Hepatocyte (in vitro differentiated cells): ENCODE measurements at regions not wholly inside any gene's neighbourhood (a gene's known extent, or its start where the extent isn't known, plus 50 kb on each side); places are given as distances from the start of the nearest gene placed in this dataset.

Source experiments
- EZH2phosphoT487 ChIP-seq: fragments of 200-600 bp; sonication (generic); IDR thresholded peaks from one replicate; pipeline ENCODE4 v1.6.1; 2018; ENCODE audit warnings: antibody characterized with exemption, mild to moderate bottlenecking, low read depth, moderate library complexity; ENCODE audit not compliant: unreplicated experiment, severe bottlenecking
- TF ChIP-seq, protein P1 (sequence below): fragments of 200-600 bp; sonication (generic); IDR thresholded peaks from 2 replicates; pipeline ENCODE4 v1.5.1; 2016; ENCODE audit warnings: antibody characterized with exemption, mild to moderate bottlenecking; ENCODE audit not compliant: poor library complexity

DNA sequence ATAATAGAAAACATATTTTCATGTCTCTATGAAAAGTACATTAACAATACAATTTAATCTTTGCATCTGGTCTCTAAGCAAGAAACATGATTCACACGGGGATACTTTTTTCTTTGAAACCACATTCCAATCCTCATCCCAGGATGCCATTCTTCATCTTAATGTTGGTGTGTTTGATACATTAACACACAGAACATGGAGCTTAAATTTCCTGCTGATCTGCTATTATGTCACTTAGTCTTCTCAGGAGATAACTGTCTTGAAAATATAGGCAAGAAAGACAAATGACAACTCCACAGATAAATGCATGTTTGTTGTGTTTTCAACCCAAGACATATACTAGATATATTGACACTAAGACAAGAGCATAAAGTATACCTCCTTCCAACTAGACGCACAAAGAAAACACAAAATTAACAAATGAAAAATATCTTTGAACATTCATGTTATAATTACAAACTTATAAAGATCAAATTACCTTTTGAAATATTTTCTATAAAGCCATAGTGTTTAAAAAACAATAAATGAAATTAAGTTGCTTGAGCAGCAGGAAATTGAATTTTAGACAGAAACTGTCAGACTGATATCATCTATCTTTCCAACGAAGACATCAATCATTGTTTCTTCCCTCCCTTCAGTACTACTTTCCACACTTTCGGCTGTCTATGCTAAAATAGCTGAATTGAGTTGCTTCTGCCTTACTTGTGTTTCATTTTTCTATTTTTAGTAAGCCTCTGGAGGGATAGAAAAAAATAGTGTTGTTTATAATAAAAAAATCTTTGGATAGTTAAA is 1676.7 kb upstream of the CDH9 start:
- TF ChIP-seq, protein P1, sequence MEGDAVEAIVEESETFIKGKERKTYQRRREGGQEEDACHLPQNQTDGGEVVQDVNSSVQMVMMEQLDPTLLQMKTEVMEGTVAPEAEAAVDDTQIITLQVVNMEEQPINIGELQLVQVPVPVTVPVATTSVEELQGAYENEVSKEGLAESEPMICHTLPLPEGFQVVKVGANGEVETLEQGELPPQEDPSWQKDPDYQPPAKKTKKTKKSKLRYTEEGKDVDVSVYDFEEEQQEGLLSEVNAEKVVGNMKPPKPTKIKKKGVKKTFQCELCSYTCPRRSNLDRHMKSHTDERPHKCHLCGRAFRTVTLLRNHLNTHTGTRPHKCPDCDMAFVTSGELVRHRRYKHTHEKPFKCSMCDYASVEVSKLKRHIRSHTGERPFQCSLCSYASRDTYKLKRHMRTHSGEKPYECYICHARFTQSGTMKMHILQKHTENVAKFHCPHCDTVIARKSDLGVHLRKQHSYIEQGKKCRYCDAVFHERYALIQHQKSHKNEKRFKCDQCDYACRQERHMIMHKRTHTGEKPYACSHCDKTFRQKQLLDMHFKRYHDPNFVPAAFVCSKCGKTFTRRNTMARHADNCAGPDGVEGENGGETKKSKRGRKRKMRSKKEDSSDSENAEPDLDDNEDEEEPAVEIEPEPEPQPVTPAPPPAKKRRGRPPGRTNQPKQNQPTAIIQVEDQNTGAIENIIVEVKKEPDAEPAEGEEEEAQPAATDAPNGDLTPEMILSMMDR, result no peak
- no peak for TF ChIP-seq EZH2phosphoT487
